ENCODE measurements at regions not wholly inside any gene's neighbourhood (a gene's known extent, or its start where the extent isn't known, plus 50 kb on each side); places are given as distances from the start of the nearest gene placed in this dataset.

- no peak for DNase-seq (ENCODE audit: low spot score)
- intact Hi-C loops (cut with DNase I), result no loop called here
Observed at GRCh38 chr14:76974365-76974764, 54.1 kb downstream of the IRF2BPL start.

GRCh38 chr14:76971549-76971948, 57.0 kb downstream of the IRF2BPL start:
- intact Hi-C loops (cut with DNase I), result no loop called here
- no peak for DNase-seq (ENCODE audit: low spot score)

- no peak for DNase-seq (ENCODE audit: low spot score)
- intact Hi-C loops (cut with DNase I), result loop anchor here (5.0 kb wide), 1 partner anchor 34 kb away; no protein-coding TSS in a partner anchor
Observed at GRCh38 chr14:76968621-76969063, 59.9 kb downstream of the IRF2BPL start.

- DNase-seq (ENCODE audit: low spot score), result no peak
- intact Hi-C loops (cut with DNase I), result loop anchor here (5.0 kb wide), 1 partner anchor 35 kb away; no protein-coding TSS in a partner anchor
Observed at GRCh38 chr14:76967788-76968187, 60.7 kb downstream of the IRF2BPL start.

- intact Hi-C loops (cut with DNase I), result loop anchor here (5.0 kb wide), 1 partner anchor 37 kb away; no protein-coding TSS in a partner anchor
- no peak for DNase-seq (ENCODE audit: low spot score)
Observed at GRCh38 chr14:76965232-76965631, 63.3 kb downstream of the IRF2BPL start.

GRCh38 chr14:76964695-76965094, 63.8 kb downstream of the IRF2BPL start:
- no peak for DNase-seq (ENCODE audit: low spot score)
- intact Hi-C loops (cut with DNase I), result loop anchor here (5.0 kb wide), 1 partner anchor 38 kb away; no protein-coding TSS in a partner anchor

- intact Hi-C loops (cut with DNase I), result no loop called here
- no peak for DNase-seq (ENCODE audit: low spot score)
Observed at GRCh38 chr14:76963372-76963771, 65.1 kb downstream of the IRF2BPL start.

- no peak for DNase-seq (ENCODE audit: low spot score)
- intact Hi-C loops (cut with DNase I), result no loop called here
Observed at GRCh38 chr14:76962303-76962660, 66.2 kb downstream of the IRF2BPL start.

- intact Hi-C loops (cut with DNase I), result no loop called here
Observed at GRCh38 chr14:76961631-76962302, 66.7 kb downstream of the IRF2BPL start.

GRCh38 chr14:76958980-76959710, 69.4 kb downstream of the IRF2BPL start:
- intact Hi-C loops (cut with DNase I), result loop anchor here (5.0 kb wide), 1 partner anchor 83 kb away; no protein-coding TSS in a partner anchor
- DNase-seq (ENCODE audit: low spot score), result peak; percentile 87

More at GRCh38 chr14:76961631-76962302, 66.7 kb downstream of the IRF2BPL start:
- DNase-seq (ENCODE audit: low spot score), result peak; percentile 92

GRCh38 chr14:76958020-76958979, 70.2 kb downstream of the IRF2BPL start:
- intact Hi-C loops (cut with DNase I), result loop anchor here (5.0 kb wide), 1 partner anchor 84 kb away; no protein-coding TSS in a partner anchor
- no peak for DNase-seq (ENCODE audit: low spot score)

GRCh38 chr14:76957224-76957891, 71.2 kb downstream of the IRF2BPL start:
- intact Hi-C loops (cut with DNase I), result loop anchor here (2.0 to 5.0 kb wide), 3 partner anchors 39 to 85 kb away; no protein-coding TSS in a partner anchor
- no peak for DNase-seq (ENCODE audit: low spot score)

- intact Hi-C loops (cut with DNase I), result loop anchor here (2.0 to 5.0 kb wide), 3 partner anchors 38 to 86 kb away; no protein-coding TSS in a partner anchor
- DNase-seq (ENCODE audit: low spot score), result peak; percentile 97
Observed at GRCh38 chr14:76956316-76957090, 72.0 kb downstream of the IRF2BPL start.

- intact Hi-C loops (cut with DNase I), result loop anchor here (2.0 to 5.0 kb wide), 3 partner anchors 37 to 87 kb away; no protein-coding TSS in a partner anchor
- DNase-seq (ENCODE audit: low spot score), result no peak
Observed at GRCh38 chr14:76955575-76956315, 72.8 kb downstream of the IRF2BPL start.

GRCh38 chr14:76954394-76955190, 73.9 kb downstream of the IRF2BPL start:
- intact Hi-C loops (cut with DNase I), result loop anchor here (5.0 kb wide), 1 partner anchor 88 kb away; no protein-coding TSS in a partner anchor
- no peak for DNase-seq (ENCODE audit: low spot score)

GRCh38 chr14:76953311-76953945, 75.1 kb downstream of the IRF2BPL start:
- intact Hi-C loops (cut with DNase I), result no loop called here
- peak; percentile 89 for DNase-seq (ENCODE audit: low spot score)

All from cardiac septum (tissue), 1 donor.